ENCODE measurements at regions not wholly inside any gene's neighbourhood (a gene's known extent, or its start where the extent isn't known, plus 50 kb on each side); places are given as distances from the start of the nearest gene placed in this dataset.

GRCh38 chr11:129324533-129325175 is 51.0 kb upstream of the BARX2 start:
- TF ChIP-seq, protein P1, sequence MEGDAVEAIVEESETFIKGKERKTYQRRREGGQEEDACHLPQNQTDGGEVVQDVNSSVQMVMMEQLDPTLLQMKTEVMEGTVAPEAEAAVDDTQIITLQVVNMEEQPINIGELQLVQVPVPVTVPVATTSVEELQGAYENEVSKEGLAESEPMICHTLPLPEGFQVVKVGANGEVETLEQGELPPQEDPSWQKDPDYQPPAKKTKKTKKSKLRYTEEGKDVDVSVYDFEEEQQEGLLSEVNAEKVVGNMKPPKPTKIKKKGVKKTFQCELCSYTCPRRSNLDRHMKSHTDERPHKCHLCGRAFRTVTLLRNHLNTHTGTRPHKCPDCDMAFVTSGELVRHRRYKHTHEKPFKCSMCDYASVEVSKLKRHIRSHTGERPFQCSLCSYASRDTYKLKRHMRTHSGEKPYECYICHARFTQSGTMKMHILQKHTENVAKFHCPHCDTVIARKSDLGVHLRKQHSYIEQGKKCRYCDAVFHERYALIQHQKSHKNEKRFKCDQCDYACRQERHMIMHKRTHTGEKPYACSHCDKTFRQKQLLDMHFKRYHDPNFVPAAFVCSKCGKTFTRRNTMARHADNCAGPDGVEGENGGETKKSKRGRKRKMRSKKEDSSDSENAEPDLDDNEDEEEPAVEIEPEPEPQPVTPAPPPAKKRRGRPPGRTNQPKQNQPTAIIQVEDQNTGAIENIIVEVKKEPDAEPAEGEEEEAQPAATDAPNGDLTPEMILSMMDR (IDR thresholded peaks at IDR 0.05; ENCODE audit: low read depth, low read length) = no peak
- H3K4me3 ChIP-seq (ENCODE audit: low read depth, low read length) = no peak overlapping the region

DNA sequence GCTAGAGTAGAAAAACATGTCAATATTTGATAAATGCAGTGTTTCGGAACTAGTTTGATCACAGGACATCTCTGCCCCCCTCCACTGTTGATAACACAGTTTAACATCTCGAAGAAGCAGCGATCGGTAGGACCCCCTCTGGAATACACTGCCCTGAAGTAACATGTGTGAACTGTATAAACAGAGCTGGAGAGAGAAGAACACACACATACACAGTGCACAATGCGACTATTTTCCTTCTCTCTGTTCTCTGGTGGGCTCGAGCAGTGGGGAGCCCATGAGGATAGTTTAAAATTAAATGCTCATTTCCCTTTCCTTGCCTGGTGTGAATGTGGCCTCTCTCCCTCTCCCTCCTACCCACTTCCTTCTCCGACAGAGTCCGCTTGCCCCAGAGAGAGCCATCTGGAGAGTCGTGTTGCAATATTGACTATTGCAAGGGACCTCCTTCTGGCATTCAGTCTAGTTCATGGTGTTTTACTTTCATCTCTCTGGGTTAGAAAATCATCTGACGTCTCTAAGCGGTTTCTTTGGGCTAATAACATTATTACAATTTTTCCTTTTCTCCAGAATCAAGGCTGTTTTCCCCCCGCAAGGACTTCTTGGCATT is 51.6 kb upstream of the BARX2 start:
- TF ChIP-seq, protein P1 (IDR thresholded peaks at IDR 0.05; ENCODE audit: low read depth, low read length) = no peak
- H3K4me3 ChIP-seq (ENCODE audit: low read depth, low read length) = no peak overlapping the region

- TF ChIP-seq, protein P1 (IDR thresholded peaks at IDR 0.05; ENCODE audit: low read depth, low read length) = no peak
- H3K4me3 ChIP-seq (ENCODE audit: low read depth, low read length) = no peak overlapping the region
Measured at GRCh38 chr11:129322941-129323340, 52.7 kb upstream of the BARX2 start.

- H3K4me3 ChIP-seq (ENCODE audit: low read depth, low read length) = no peak overlapping the region
Measured at GRCh38 chr11:129321076-129321475, 54.6 kb upstream of the BARX2 start.

GRCh38 chr11:129320494-129320893 is 55.2 kb upstream of the BARX2 start:
- TF ChIP-seq, protein P1 (IDR thresholded peaks at IDR 0.05; ENCODE audit: low read depth, low read length) = no peak

More at GRCh38 chr11:129321076-129321475, 54.6 kb upstream of the BARX2 start:
- TF ChIP-seq, protein P1 (IDR thresholded peaks at IDR 0.05; ENCODE audit: low read depth, low read length) = no peak

DNA sequence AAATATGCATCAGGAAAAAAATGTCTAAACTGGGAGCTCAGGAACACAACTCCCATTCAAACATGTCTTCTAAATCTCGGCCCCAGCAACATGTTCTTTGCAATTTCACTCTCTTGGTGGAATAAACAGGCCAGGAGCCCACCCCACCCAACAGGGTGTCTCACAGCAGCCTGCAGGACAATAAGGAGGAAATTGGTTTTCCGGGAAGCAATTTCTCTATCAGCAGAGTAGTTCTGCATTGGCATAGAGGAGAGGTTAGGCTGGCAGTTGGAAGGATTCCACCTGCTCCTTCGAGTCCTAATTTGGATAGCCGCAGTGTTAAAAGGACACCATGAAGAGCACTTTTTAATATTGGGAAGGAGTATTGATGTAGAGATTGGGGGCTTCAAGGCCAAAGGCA is 55.9 kb upstream of the BARX2 start:
- TF ChIP-seq, protein P1 (IDR thresholded peaks at IDR 0.05; ENCODE audit: low read depth, low read length) = no peak

More at GRCh38 chr11:129320494-129320893, 55.2 kb upstream of the BARX2 start:
- H3K4me3 ChIP-seq (ENCODE audit: low read depth, low read length) = no peak overlapping the region

DNA sequence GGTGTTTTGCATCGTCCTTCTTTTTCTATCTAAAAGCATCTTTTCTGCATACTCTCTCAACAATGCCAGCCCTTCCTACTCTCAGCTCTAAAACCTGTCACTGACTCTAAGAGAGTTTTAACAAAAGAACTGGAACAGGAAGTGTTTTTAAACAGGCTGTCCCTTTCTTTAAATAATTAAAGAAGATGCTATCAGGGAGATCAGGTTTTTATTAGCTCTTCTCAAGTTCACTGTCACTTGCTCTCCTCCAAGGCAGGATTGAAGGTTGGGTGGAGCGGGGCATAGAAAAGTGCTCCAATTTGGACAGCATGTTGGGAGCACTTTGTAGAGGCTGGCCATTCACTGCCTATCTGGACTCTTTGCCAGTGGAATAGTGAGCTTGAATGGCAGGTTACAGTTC is 56.4 kb upstream of the BARX2 start:
- TF ChIP-seq, protein P1 (IDR thresholded peaks at IDR 0.05; ENCODE audit: low read depth, low read length) = no peak
- H3K4me3 ChIP-seq (ENCODE audit: low read depth, low read length) = no peak overlapping the region

More for the DNA sequence above, 55.9 kb upstream of the BARX2 start:
- H3K4me3 ChIP-seq (ENCODE audit: low read depth, low read length) = no peak overlapping the region
